GM18873 (cell line): ENCODE measurements at regions not wholly inside any gene's neighbourhood (a gene's known extent, or its start where the extent isn't known, plus 50 kb on each side); places are given as distances from the start of the nearest gene placed in this dataset.

Source experiments
- ATAC-seq: cut with Tn5 transposase; IDR thresholded peaks from one replicate; pipeline ENCODE4 v1.9.1; 2021; ENCODE audit warnings: mild to moderate bottlenecking, moderate library complexity, moderate number of reproducible peaks; ENCODE audit not compliant: unreplicated experiment, low FRiP score

DNA sequence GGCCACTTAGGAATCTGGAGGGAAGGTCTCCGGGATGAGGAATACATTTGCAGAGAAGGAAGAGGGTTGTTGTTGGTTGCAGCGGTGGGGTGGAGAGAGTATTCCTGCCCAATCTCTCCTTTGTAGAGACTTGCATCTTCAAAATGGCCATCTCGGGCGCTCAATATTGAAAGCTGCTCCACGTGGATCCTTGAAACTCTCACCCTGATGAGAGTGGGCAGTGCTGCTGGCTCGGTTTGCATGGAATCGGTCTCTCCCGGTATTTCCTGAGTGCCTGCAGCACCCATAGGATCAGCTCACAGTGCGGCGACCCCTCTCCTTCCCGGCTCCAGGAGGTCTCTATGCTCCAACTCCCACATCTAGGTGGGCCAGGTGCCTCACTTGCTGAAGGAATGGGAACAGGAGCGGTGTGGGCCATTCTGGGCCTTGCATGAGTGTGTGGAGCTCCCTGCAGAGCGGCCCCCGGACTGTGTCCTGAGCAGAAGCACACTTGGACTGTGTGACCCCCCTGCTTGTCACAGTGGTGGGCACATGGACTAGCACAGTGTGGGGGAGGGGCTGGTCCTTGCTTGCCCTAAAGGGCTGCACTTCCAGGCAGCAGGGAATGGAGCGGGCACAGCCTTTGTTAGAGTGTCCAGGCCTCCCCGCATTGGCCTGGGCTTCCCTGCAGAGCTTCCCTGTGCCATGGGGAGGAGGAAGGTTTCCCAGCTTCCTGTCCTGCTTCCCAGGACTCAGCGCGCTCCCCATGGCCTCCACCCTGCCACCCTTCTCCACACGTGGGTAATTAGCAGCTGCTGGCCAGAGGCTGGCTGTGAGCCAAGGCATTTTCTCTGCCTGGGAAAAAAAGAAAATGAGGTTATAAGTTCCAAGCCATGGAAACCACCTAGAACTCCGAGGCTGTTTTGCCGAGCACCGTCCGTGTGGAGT lies 139.3 kb downstream of the IRF8 start:
- ATAC-seq = no peak

DNA sequence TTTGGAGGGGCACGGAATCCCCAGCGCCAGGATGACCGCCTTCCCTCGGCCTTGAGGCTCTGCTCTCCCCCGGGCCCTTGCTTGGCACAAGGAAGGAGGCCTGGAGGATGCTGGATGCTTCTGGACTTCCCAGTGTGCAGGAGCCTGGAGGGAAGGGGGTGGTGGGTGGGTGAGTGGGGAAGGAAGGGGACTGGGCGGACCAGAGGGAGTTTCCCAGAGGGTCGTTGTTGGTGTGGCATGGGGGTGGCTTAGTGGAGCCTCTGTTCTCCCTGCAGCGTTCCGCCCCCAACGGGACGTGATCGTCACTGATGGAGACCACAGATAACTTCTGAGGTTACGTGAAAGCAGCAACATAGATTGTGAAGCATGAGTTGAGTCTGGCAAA lies 140.0 kb downstream of the IRF8 start:
- no peak for ATAC-seq

DNA sequence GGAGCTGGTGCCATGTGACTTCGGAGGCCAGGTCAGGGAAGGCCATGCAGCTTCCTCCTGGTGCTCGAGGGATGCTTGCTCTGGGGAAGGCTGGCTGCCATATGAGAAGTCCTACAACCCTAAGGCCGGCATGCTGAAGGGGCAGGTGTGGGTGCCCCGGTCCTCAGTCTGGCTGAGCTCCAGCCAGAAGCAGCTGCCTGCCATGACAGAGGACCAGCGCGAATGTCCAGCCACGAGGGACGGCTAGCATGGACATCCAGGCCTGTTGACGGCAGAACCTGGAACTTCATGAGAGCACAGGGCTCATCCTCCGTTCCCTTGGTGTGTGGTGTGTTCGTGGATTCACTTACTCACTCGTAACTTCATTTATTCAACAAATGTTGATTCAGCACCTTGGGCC lies 140.6 kb downstream of the IRF8 start:
- ATAC-seq = no peak

DNA sequence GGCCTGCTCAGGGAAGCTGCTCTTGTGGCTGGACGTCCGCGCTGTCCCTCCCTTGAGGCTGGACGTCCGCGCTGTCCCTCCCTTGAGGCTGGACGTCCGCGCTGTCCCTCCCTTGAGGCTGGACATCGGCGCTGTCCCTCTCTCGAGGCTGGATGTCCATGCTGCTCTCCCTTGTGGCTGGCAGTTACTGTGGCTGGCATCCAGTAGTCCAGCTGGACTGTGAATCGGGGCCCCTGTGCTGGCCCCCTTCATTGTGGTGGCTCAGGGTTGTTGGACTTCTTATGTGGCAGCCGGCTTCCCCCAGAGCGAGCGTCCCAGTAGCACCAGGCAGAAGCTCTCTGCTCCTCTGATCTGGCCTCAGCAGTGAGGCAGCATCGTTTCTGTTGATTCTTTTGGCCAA lies 141.5 kb downstream of the IRF8 start:
- ATAC-seq = no peak

DNA sequence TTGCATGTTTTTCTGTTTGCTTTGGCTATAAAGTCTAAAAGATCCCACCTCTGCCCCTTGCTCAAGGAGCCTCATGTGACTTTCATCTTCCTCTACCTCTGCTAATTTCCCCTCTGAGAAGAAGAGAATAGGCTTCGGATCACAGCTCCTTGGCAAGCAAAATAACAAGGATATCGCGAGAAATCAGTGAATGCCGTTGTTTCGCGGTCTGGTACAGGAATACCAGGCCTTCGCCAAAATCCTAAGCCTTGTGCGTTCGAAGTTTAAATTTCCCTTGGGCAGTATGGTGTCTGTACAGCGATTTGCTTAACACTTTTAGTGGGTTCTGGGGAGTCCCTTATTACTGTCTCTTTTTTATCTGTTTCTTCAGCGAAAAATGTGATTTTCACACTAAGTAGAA lies 142.3 kb downstream of the IRF8 start:
- ATAC-seq = no peak

DNA sequence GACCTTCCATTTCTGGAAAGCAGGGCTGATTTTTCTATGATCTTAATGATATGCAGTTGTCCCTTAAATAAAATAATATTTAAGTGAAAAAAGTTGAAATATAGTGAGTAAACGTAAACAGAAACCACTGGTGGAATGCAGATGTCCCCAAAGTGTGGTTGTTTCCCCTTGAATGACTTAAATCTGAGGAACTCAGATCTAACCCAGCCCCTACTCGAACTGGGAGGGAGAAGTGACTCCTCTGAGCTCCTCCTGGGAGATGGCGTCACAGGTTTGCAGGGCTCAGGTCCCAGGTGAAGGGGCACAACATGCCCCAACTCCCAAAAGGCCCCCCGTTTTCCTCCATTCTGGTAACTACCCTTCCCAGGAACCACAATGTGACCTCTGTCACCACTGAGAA lies 142.8 kb downstream of the IRF8 start:
- no peak for ATAC-seq

DNA sequence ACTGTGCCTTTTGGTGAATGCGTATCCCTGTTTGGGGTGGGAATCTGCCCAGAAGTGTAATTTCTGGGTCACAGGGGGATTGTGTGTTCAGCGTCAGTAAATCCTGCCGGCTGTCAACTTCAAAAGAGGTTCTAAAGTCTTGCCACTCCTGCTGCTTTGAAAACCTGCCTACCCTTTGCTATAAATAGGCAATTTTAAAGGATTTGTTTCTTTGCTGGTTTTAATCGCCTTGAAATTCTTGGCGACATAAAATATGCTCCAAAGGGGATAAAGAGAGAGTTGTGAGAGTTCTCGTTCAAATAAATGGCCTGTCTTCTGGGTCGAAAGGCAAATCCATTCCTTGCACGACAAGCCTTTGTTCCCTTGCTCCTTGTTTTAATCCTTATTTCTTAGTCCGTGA lies 143.4 kb downstream of the IRF8 start:
- no peak for ATAC-seq

DNA sequence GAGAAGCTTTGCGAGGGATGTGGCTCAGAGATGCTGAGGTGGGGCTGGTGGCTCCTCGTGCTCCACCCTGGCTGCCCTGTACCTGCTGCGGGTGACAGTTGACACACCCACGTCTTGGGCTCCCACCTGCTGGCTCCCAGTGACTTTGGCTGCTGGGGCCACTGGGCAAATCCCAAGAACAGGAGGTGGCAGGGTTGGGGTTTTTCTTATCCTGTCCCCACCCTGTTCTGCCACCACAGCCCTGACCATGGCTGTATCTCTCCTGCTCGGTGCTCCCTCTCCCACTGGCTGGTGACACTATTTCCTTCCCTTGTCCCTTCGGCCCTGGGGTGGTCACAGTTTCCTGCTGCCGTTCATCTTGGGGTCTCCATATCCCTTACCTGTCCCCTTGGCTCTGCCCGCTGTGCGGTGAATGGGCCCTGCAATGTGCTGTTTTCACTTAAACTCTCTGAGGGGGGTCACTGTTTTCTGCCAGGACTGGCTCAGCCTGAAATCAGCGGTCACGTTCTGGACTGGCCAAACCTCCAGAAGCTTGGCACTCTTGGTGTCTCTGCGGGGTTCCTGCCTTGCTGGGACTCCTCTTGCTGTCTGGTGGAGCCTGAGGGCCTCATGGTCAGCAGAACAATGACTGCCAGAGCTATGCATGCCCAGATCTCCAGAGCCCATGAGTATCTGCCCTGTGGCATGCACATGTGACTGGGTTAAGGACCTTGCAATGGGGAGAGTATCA lies 144.2 kb downstream of the IRF8 start:
- ATAC-seq = no peak

DNA sequence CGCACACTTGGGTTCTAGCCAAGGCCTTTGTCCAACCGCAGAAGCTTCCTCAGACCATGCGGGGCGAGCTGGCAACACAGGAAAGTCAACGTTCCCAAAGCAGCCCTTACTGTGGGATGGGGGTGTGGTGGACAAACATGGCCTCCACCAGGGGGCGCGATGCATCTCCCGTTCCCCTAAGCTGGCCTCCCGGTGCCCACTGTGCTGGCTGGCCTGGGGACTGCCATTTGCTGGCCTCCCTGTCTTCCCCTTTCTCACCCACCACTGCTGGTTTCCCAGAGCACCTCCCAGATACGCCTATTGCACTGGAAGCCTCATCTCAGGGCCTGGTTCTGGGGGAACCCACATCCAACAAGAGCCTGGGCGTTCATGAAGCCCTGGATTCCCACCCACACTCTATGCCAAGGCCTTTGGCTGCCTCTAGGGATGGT lies 145.3 kb downstream of the IRF8 start:
- no peak for ATAC-seq

DNA sequence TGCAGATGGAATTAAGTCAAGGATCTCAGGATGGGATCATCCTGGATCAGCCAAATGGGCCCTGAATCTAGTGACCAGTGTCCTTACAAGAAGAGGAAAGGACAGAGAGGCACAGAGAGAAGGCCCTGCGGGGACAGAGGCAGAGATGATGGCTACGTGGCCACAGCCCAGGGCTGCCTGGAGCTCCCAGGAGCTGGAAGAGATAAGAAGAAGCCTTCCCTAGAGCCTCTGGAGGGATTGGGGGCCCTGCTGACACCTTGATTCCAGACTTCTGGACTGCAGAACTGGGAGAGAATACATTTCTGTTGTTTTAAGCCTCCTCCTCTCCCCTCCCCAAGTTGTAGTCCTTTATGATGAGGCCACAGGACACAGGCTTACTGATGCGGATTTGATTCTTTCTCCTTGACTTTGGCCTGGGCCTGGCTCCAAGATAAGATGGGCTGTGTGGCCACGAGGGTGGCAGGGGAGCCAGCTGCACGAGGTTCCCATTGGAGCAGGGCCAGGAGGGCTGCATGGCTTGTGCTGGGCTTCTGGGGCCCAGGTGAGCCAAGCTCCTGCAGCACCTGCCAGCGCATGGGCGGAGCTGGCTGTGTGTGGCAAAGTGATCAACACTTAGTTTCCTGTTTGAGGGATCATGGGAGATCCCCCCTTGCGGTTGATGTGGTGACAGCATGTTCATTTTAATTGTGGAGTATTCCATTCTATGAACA lies 146.1 kb downstream of the IRF8 start:
- ATAC-seq = no peak

DNA sequence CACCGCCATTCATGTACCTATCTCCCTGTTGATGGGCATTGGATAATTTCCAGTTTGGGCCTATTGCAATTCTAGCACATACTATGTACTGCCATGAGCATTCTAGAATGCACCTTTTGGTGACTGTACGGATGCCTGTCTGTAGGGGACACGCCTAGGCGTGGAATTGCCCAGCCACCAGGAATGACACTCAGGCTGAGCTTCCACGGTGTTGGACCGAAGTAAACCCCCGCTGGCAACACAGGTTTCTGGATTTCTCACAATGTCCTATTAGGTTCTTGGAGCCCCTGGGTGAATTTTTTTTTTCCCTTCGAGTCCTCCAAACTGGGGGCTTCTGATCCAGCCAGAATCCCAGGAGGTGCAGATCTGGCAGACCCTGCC lies 146.6 kb downstream of the IRF8 start:
- ATAC-seq = no peak

DNA sequence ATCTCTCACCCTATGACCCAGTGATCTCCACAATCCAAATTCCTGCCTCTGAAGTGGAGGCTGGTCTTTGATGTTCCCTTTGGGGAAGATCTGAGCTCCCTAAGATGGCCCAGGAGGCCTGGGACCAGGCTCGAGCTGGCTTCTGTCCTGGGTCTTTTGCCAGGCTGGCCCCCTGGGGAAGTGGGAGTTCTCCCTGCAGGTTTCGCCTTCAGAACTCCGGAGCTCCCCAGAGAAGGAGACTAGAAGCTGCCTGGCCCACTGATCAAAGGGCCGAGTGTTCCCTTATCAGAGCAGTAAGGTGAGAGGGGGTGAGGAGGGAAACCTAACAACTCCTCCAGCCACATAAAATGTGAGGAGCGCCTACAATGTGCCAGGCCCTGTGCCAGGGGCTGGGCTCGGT lies 147.1 kb downstream of the IRF8 start:
- ATAC-seq = no peak

DNA sequence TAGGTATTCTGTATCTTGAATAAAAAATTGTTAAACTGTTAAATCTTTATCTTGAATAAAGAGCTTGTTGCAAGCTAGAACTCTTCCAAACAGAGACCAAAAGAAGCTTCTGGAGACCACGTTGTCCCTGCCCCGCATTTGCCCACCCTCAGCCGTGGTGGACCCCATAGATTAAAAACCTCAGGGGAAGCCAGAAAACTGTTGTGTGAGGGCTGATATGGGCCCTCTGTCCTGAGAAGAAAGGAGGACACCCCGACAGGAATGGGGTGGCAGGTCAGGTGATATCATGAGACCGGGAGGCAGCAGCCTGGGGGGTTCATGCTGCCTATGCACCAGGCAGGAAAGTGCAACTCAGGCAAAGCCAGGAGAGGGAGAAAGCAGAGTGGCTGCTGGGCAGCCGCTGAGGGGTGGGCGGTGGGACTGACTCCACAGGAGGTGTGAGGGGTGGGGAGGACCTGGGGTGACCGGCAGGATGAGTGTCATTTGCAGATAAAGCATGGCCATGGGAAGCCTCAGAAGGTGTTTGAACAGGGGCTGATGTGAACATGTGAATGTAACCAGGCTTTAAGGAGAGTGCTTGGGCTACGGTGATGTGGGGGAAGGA lies 147.8 kb downstream of the IRF8 start:
- no peak for ATAC-seq

DNA sequence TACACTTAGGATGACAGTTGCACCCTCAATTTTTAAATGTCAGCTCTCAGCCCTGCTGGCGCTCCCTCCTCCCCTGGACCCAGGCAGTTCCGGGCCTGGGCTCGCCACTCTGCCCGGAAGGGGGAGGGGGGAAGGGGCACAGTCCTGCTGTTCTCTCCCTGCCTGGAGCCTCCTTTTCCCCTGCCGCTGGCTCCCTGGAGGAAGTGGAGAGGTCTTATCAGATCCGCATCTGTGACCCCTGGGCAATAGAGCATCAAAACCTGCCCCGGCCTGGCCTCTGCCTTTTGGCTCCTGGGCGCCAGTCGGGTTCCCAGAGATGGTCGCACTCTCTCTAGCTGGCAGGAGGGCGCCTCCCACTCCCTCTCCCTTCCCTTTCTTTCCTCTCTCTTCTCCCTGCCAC lies 149.3 kb downstream of the IRF8 start:
- ATAC-seq = no peak

DNA sequence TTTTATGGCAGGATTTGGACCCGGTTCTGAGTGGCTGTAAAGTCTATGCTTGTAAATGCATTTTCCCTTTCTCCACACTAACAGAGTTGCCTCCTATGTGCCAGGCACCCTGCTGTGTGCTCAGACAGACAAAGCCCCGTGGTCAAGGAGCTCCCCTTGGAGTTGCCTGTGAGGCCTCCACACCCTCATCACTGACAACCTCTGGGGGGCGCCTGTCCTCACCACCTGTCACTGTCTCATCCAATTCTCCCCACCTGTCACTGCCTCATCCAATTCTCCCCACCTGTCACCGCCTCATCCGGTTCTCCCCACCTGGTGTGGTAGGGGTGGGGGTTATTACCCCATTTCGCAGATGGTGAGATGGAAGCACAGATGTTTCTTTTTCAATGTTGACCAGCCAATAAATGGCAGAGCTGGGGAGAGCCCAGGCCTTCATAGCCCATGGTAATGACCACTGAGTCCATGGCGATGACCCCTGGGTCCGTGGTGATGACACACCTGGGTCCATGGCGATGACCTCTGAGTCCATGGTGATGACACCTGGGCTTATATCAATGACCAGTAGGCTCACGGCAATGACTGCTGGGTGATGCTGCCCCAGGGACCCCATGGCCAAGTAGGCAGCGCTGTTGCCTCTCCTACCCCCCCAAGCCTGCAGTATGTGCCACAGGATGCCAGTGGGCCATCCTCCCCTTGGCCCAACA lies 150.1 kb downstream of the IRF8 start:
- no peak for ATAC-seq

DNA sequence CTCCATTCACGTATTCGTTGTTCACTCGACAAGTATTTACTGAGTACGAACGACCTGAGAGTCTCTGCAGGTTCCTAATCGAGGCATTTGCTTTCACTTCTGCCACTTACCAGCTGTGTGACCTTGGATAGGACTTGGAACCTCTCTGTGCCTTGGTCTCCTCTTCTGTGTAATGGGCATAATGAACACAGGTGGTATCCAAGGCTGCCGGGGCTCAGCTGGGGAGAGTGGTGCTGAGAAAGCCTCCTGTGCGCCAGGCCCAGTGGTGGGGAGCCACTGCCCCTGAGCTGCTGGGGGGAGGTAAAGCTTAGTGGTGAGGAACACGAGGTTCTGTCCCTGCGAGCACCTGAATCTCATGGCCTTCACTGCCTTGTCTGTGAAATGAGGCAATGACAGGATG lies 150.7 kb downstream of the IRF8 start:
- no peak for ATAC-seq

DNA sequence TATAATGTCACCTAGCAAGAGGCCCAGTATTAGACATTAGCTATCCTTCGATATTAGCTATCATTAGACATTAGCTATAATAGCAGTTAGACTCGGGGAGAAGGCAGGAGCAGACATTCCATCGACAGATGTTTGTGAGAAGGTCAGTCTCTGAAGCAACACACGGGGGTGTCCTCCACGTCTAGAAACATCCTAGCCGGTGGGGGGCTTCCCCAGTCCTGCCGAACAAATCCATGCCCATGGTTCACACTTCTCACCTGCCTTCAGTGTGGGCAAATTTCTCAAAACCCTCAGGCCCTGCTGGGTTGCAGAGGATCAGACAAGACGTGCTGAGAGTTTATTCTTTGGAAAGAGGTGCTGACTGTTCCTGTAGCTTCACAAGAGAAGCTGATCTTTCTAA lies 151.1 kb downstream of the IRF8 start:
- ATAC-seq = no peak

DNA sequence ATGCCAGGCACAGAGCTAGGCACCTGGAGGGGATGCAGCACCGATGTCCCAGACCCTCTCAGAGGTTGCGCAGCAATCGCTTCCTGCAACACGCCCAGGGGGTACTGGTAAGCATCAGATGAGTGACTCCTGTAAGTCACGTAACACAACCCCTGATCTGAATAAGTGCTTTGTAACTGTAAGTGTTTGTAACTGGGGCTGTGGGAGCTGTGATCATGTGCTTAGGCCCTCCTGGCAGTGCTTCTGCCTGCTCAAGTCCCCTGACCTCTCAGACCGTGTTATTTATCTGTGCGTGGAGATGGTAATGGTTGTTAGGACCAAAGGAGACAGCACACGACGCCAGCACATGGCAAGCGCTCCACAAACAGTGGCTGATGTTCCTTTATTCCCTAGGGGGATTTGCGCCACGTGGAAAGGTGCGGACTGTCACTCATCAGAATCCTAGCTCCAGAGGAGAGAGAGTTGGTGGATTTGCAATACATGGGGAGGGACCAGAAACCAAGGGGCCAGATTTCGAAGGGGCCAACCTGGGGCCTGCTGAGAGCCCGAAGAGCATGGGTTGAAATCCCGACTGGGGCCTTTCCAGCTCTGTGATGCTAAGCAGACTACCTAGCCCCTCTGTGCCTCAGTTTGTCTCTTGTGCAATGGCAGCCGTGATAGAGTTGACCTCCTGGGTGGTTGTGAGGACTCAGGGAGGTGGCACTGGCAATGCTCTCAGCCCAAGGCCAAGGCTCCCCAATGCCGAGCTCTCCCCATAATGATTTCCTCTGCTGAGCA lies 151.8 kb downstream of the IRF8 start:
- no peak for ATAC-seq

DNA sequence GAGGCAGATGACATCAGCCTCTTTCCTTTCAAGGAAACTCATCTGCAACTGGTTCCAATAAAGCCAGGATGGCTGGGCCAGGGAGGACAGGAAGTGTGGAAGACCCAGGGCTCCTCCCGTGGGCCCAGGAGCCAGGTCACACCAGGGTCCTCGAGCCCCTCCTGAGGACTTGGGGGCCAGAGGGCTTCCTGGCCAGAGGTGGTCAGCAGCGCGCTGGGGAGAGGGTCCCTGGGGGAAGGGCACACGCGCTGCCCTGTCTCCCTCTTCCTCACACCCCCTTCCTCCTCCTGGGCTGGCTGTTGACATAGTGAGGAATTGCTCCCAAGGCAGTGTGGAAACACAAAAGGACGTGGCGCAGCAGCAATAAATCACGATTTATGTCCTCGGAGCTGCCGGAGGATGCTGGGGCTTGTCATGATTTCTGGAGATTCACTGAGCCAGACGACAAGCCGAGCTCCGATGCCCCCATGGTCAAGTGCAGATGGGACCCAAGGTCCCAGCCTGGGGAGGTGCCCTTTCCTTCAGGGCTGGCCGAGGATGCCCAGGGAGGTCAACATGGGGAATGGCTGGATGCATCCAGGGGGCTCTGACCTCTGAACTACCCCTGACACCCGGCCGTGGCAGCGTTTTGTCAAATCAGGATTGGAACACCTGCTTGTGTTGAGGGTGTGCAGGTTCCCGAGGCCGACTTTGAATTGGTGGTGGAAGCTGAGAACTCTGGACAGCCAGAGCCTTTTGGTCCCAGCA lies 152.6 kb downstream of the IRF8 start:
- no peak for ATAC-seq
